GM18868 (cell line): ENCODE measurements at regions not wholly inside any gene's neighbourhood (a gene's known extent, or its start where the extent isn't known, plus 50 kb on each side); places are given as distances from the start of the nearest gene placed in this dataset.

ENCODE experiments used
- ATAC-seq: cut with Tn5 transposase; IDR thresholded peaks from one replicate; pipeline ENCODE4 v1.9.1; 2021; ENCODE audit warnings: mild to moderate bottlenecking, moderate library complexity; ENCODE audit not compliant: unreplicated experiment

DNA sequence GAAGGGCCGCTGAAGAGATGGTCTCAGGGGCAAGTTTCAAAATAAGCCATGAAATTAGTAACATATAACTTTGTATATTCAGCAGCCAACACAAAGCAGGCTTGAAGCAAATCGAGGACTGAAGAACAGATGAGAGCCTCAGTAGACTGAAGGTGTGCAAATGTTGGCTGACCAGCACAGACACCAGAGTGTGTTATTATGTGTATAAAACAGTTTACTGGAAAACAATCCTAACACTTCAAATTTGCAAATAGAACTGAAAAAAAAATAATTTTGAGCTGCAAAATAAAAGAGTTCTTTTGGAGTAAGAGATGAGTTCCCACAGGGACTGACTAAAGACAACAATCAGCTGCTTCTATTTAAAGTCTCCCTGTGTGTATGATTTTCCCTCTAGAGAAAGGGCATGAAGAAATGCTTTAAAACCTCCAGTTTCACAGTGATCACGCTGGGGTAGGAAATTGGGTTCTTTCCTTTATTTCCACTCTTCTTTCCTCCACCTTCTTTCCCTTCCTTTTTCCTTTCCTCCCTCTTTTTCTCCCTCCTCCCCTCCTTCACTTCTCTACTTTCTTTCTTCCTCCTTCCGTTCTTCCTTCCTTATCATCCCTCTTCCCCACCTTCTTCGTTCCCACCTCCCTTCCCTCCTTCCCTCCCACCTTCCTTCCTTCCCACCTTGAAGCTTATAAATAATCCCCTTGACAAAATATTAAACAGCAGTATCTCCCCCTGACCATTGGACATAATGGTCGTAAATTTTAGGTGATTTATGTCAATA lies 383.9 kb upstream of the DCN start:
- no peak for ATAC-seq

DNA sequence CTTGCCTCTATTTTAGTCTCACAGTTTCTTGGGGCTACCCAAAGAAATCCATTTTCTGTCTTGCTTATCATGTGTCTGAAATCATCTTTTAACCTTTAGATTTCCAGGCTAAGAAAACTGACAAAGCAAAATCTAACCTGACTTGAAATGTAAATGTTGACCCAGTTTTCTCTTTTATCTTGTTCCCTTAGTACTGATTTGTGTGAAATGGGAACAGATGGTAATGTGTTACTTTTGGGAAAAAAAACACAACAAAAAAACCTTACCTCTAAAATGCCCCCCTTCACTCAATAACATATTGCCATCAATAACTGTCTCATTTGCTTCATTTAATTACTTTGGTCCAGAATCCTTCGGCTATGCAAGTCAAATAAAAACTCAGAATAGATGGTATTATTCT lies 383.2 kb upstream of the DCN start:
- no peak for ATAC-seq

GRCh38 chr12:91565246-91565645 lies 382.6 kb upstream of the DCN start:
- ATAC-seq: no peak

DNA sequence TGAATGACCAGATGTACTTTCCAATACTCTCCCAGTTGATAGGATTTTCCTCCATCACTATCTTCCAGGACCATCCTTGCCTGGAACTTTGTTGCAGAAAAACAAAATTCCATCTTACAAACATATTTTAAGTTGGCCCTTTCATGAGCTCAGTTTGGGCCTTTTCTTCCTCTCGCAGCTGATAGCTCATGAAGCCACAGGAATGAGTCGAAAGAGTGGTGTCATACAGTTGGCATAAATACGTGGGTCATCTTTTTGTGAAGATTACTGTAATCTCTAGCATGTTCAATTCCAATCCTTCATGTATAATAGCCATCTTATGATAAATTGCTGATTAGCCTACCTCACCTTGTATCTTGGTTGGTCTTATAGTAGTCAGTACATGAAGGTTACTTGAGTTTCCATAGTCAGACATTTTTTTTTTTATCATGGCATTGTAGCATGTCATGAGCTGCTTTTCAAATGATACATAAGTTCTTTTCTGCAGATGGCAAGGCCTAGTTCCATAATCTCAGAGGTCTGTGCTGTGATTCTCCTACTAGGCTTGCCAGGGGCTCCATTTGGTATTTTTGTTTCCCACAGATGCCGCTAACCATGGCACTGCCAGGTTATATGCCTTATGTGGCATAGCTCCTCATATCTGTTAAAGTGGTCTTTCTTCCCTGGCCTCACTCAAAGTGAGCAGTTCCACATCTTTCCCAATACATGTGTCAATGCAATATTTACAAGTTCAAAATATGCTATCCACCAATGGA lies 380.6 kb upstream of the DCN start:
- no peak for ATAC-seq

DNA sequence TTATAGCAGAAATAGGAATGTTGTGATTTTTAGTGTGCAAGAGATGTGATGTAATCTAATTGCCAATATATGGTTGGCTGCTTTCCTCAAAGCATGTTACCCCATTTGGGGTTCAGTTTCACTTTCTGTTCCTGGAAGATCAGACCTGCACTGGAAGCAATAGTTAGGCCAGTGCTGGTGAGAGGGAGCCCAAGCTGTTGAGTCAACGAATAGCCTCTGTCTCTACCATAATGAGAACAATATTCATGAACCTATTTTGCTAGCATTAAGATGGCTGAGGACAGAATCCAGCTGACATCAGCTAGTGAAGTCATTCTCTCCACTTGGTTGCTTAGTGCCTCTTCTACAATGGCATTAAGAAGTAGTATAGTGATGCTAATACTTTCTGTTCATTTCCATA lies 379.9 kb upstream of the DCN start:
- ATAC-seq: peak; percentile 88

- ATAC-seq: no peak
These were observed 379.3 kb upstream of the DCN start for GRCh38 chr12:91561958-91562325.

DNA sequence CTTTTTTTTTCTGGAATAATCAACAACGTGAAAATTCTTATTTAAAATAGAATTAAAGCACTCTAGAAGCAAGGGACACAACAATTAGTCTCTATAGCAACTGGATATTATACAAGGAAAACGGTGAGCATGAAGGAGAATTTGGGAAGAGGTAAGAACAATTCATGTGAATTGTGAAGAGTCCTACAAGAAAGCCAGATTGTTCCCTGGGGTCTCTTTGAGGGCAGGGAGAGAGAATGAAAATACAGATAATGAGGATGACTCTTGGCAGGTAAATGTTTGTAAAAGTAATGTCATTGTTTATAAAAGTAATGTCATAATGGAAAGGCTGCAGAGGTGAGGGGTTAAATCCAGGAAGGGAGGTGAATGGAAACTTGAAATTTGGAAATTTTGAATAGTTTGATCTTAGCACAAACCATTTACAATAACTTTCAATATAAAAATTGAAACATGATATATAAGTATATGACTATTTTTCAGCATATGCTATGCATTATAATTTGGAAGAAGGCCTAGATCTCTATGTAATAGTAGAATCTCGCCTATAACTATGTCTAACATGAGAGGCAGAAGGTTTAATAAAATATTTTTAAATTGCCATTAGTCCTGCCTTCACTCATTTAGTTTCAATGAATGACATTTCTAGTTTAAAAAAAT lies 378.8 kb upstream of the DCN start:
- ATAC-seq: no peak

- ATAC-seq: no peak
These were observed 374.3 kb upstream of the DCN start for GRCh38 chr12:91556909-91557308.

DNA sequence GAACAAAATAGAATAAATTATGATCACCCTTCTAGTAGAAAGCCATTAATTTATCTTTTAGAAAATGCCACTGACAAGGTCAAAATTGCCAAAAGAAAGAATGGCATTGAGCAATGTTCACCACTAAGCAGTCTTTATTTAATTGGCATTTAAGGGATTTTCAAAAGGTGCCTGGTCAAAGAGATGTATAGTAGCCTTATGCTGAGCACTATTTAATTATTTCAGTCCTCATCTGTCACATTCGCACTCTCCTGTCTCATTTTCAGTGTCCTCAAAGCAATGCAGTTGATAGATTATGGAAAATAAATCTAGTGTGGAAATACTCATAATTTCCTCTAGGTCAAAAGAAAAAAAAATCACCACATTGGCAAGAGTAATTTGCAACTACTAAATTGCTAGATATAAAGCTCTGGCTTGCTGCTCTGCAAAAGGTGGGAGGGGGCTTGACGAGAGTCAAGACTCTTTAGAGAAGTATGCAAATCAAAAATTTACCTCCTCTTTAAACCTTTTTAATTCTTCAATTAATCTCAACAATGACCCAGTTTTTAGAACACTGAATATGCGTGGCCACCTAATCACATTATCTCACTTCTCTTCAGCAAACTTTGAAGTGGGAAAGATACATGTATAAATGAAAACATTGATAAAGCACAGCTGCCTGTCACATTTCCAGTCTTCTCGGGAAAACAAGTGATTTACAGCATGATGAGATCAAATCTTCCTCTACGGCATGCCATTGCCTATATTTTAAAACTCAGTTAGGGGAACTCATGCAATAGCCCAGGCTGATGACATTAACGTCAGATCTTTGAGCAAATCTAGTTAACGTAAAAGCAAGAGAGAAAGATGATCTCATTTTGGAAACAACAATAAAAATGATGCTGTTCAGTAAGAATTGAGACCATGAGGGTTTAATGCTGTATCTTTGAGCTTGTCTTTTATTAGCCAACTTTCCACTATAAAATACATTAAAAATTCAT lies 373.1 kb upstream of the DCN start:
- ATAC-seq: no peak

- ATAC-seq: no peak
These were observed 369.3 kb upstream of the DCN start for GRCh38 chr12:91551927-91552326.

GRCh38 chr12:91551242-91551641 lies 368.6 kb upstream of the DCN start:
- no peak for ATAC-seq

GRCh38 chr12:91542666-91543065 lies 360.0 kb upstream of the DCN start:
- ATAC-seq: no peak

GRCh38 chr12:91542067-91542466 lies 359.4 kb upstream of the DCN start:
- ATAC-seq: no peak

GRCh38 chr12:91538418-91538817 lies 355.8 kb upstream of the DCN start:
- ATAC-seq: no peak

GRCh38 chr12:91533366-91533765 lies 350.7 kb upstream of the DCN start:
- ATAC-seq: no peak

DNA sequence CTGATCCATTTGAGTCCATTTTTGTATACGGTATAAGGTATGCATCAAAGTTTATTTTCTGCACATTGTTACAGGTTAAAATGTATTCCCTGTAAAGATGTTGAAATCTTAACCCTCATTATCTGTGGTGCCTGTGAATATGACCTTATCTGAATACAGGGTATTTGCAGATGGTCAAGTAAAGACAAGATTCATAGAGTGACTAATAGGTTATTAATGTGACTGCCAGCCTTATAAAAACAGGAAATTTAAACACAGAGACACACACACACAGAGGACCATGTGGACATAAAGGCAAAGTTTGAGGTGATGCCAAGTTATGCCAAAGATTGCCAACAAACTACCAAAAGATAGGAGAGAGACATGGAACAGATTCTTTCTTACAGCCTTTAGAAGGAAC lies 347.2 kb upstream of the DCN start:
- ATAC-seq: no peak

DNA sequence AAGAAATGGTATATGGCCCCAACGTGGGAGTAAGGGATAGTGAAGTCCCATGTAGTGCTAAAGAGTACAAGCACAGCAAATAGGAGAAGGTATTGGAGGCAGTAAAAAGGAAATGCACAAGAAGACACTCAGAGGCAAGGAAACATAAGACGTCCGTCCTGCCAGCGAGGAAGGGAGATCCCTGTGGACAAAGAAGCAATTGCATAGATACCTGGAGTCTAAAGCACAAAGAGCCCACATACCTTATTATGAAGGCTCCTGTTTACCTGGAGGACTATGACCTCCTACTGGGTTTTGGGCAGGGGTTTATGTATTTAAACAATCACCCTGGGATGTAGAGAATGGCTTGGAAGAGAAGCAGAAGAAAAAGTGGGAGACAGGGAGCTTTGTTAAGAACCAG lies 341.2 kb upstream of the DCN start:
- ATAC-seq: no peak

- ATAC-seq: no peak
These were observed 334.1 kb upstream of the DCN start for GRCh38 chr12:91516695-91517047.

- no peak for ATAC-seq
These were observed 333.5 kb upstream of the DCN start for GRCh38 chr12:91515944-91516694.

DNA sequence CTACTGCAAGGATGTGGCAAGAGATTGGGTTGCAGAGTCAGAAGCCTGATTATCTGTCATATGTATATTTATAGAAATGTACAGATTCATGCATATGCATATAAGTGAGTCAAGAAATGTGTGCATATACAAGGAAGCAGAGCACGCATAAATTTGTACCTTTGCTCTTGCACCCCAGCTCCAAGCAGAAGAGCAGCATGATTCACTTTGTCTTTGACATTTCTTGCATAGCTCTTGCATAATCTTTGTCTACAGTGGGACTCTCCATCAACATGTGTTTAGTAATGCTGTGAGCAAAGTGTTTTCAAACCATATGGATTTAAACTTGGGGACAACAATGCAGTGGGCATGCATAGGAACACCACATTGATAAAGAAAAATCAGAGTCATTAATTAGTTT lies 330.7 kb upstream of the DCN start:
- ATAC-seq: no peak
